HepG2 (cell line): ENCODE measurements at regions not wholly inside any gene's neighbourhood (a gene's known extent, or its start where the extent isn't known, plus 50 kb on each side); places are given as distances from the start of the nearest gene placed in this dataset.

ENCODE experiments used
- ATAC-seq: fragments of 200-7000 bp; cut with Tn5 transposase; 3 replicates; pipeline ENCODE4 v1.9.1; 2020; ENCODE audit warnings: mild to moderate bottlenecking, moderate library complexity
- BruUV-seq: library from RNA; stranded (reverse); fragments of 400-500 nt; replicated peaks from 2 replicates; lab custom pipeline; 2021; lab: Mats Ljungman, UMichigan
- CTCF ChIA-PET: fragments of 300-600 bp; formaldehyde crosslinking; extraction: SDS; loops from one replicate; lab custom pipeline; 2021; ENCODE audit warnings: low total read pairs, inconsistent platforms, low intra/inter-chr PET ratio; lab: Yijun Ruan, JAX
- POLR2A ChIA-PET: fragments of 350-600 bp; sonication (Branson Sonifier 250); formaldehyde crosslinking; loops from one replicate; lab custom pipeline; 2020; ENCODE audit warnings: antibody characterized with exemption, inconsistent platforms; lab: Yijun Ruan, JAX
- DNase-seq: peaks from one replicate; pipeline ENCODE4 v3.0.0-alpha.2; 2015; ENCODE audit warnings: low spot score
- FAIRE-seq: peaks from 3 replicates; lab custom pipeline; 2011; peaks lifted over from hg19 to GRCh38; lab: Jason Lieb, UNC
- H2AFZ ChIP-seq: one replicate; pipeline ENCODE4 v1.6.1; 2011; ENCODE audit warnings: low read length, inconsistent platforms
- H3K27ac ChIP-seq: fragments of 300-600 bp; 3 replicates; pipeline ENCODE4 v1.8.0; 2011; ENCODE audit warnings: mixed run types, mild to moderate bottlenecking, mixed read lengths, low read length, inconsistent platforms; ENCODE audit not compliant: insufficient read depth; ENCODE audit errors: extremely low read length
- H3K27me3 ChIP-seq, 2 experiments: fragments of 200-600 bp in 1 of 2; 2 replicates in 1 of 2; 3 replicates in 1 of 2; pipeline versions ENCODE4 v1.6.0 to v1.8.0; 2011; ENCODE audit warnings: low read length in 2 of 2, mild to moderate bottlenecking in 2 of 2, moderate library complexity in 2 of 2, inconsistent platforms in 1 of 2; ENCODE audit not compliant: insufficient read depth in 2 of 2, control insufficient read depth in 1 of 2
- H3K36me3 ChIP-seq, 2 experiments: fragments of 200-600 bp in 1 of 2; replicated peaks in 1 of 2; 2 replicates in 1 of 2; 3 replicates in 1 of 2; pipeline versions ENCODE4 v1.5.1 to v1.8.0; 2011; ENCODE audit warnings: low read length in 2 of 2, inconsistent platforms in 1 of 2; ENCODE audit not compliant: insufficient read depth in 2 of 2, control insufficient read depth in 1 of 2
- H3K4me1 ChIP-seq: 2 replicates; pipeline ENCODE4 v1.5.1; 2012; ENCODE audit warnings: low read length, inconsistent platforms; ENCODE audit not compliant: insufficient read depth
- H3K4me2 ChIP-seq: 2 replicates; pipeline ENCODE4 v1.6.0; 2011; ENCODE audit warnings: low read depth, low read length, inconsistent platforms
- H3K4me3 ChIP-seq, 3 experiments: fragments of 200-600 bp in 1 of 3; sonication (generic), shearing (Covaris generic) in 1 of 3; replicated peaks in 1 of 3; 2 replicates each; pipeline ENCODE4 v1.5.1; 2011 to 2016; ENCODE audit warnings: low read length in 3 of 3, inconsistent platforms in 2 of 3, low read depth in 2 of 3, mild to moderate bottlenecking in 2 of 3, control low read depth in 1 of 3, mixed read lengths in 1 of 3; ENCODE audit not compliant: insufficient read depth in 1 of 3
- H3K79me2 ChIP-seq: one replicate; pipeline ENCODE4 v1.6.1; 2011; ENCODE audit warnings: low read length, inconsistent platforms; ENCODE audit not compliant: insufficient read depth
- H3K9ac ChIP-seq: 2 replicates; pipeline ENCODE4 v1.6.0; 2011; ENCODE audit warnings: mild to moderate bottlenecking, low read depth, low read length, inconsistent platforms; ENCODE audit not compliant: insufficient read depth
- H3K9me3 ChIP-seq: 2 replicates; pipeline ENCODE4 v1.5.1; 2012; ENCODE audit warnings: mild to moderate bottlenecking, low read length
- H4K20me1 ChIP-seq: 2 replicates; pipeline ENCODE4 v1.6.0; 2011; ENCODE audit warnings: inconsistent platforms, mild to moderate bottlenecking, low read length, moderate library complexity; ENCODE audit not compliant: insufficient read depth
- ARID2 ChIP-seq: sonication (generic); formaldehyde crosslinking; IDR thresholded peaks from 2 replicates; pipeline ENCODE4 v1.8.1; 2022; ENCODE audit warnings: mild to moderate bottlenecking, missing genetic modification reagents, borderline replicate concordance
- DNMT1 ChIP-seq: sonication (generic); formaldehyde crosslinking; IDR thresholded peaks from 2 replicates; pipeline ENCODE4 v1.5.1; 2020; ENCODE audit warnings: mild to moderate bottlenecking, missing genetic modification reagents
- EZH2 ChIP-seq: conservative IDR thresholded peaks from 2 replicates; pipeline ENCODE4 v1.6.1; 2012; ENCODE audit warnings: mild to moderate bottlenecking, low read depth, low read length, moderate library complexity
- HIVEP1 ChIP-seq: sonication (generic); formaldehyde crosslinking; IDR thresholded peaks from 2 replicates; pipeline ENCODE4 v1.4.0; 2020; ENCODE audit warnings: mild to moderate bottlenecking, missing genetic modification reagents
- HNRNPL ChIP-seq: fragments of 200-400 bp; formaldehyde crosslinking; IDR thresholded peaks from 2 replicates; pipeline ENCODE4 v1.6.1; 2017; ENCODE audit warnings: mild to moderate bottlenecking, low read depth, low read length
- MBNL3 ChIP-seq: fragments of 250-450 bp; sonication (Bioruptor Pico); conservative IDR thresholded peaks from 2 replicates; pipeline ENCODE4 v1.8.0; 2022; ENCODE audit warnings: mild to moderate bottlenecking, inconsistent platforms
- NFE2L1 ChIP-seq: sonication (generic); formaldehyde crosslinking; IDR thresholded peaks from 2 replicates; pipeline ENCODE4 v1.4.0; 2020; ENCODE audit warnings: missing genetic modification reagents, mild to moderate bottlenecking, borderline replicate concordance
- PRPF4 ChIP-seq: fragments of 200-400 bp; formaldehyde crosslinking; IDR thresholded peaks from 2 replicates; pipeline ENCODE4 v1.6.1; 2016; ENCODE audit warnings: low read length, low read depth; ENCODE audit not compliant: poor library complexity, severe bottlenecking
- ZNF331 ChIP-seq: sonication (generic); formaldehyde crosslinking; IDR thresholded peaks from 2 replicates; pipeline ENCODE4 v1.4.0; 2020; ENCODE audit warnings: missing genetic modification reagents
- ZNF510 ChIP-seq: sonication (generic); formaldehyde crosslinking; IDR thresholded peaks from 2 replicates; pipeline ENCODE4 v1.4.0; 2020; ENCODE audit warnings: low read depth, mild to moderate bottlenecking, missing genetic modification reagents
- ZNF546 ChIP-seq: sonication (generic); formaldehyde crosslinking; conservative IDR thresholded peaks from 2 replicates; pipeline ENCODE4 v1.8.1; 2023; ENCODE audit warnings: mild to moderate bottlenecking, missing genetic modification reagents
- ZNF577 ChIP-seq: sonication (generic); formaldehyde crosslinking; IDR thresholded peaks from 2 replicates; pipeline ENCODE4 v1.4.0; 2020; ENCODE audit warnings: mild to moderate bottlenecking, low read depth, missing genetic modification reagents, borderline replicate concordance
- ZNF766 ChIP-seq: sonication (generic); formaldehyde crosslinking; IDR thresholded peaks from 2 replicates; pipeline ENCODE4 v1.5.0; 2020; ENCODE audit warnings: missing genetic modification reagents, borderline replicate concordance
- WGBS: methylation state at CpG from one replicate; pipeline ENCODE4 v1.1.6; 2017; ENCODE audit warnings: low lambda C conversion rate; 5-methylcytosine and 5-hydroxymethylcytosine counted together
- in situ Hi-C: cut with HindIII; loops from 2 replicates; pipeline ENCODE4 v1.10.0; 2017; ENCODE audit warnings: low pct_unique_long_range_greater_than_20kb; ENCODE audit not compliant: extremely low pct_ligation_motif_present
- intact Hi-C: fragments of 100-400 bp; cut with micrococcal nuclease; formaldehyde crosslinking; loops from one replicate; pipeline ENCODE4 v1.10.0; 2022; ENCODE audit not compliant: unreplicated experiment
- TF ChIP-seq, protein P1 (sequence below): sonication (generic); formaldehyde crosslinking; conservative IDR thresholded peaks from 2 replicates; pipeline ENCODE4 v1.4.0; 2020; ENCODE audit warnings: missing genetic modification reagents
- TF ChIP-seq, protein P2 (sequence below): sonication (generic); formaldehyde crosslinking; IDR thresholded peaks from 2 replicates; pipeline ENCODE4 v1.4.0; 2020; ENCODE audit warnings: missing genetic modification reagents, borderline replicate concordance

DNA sequence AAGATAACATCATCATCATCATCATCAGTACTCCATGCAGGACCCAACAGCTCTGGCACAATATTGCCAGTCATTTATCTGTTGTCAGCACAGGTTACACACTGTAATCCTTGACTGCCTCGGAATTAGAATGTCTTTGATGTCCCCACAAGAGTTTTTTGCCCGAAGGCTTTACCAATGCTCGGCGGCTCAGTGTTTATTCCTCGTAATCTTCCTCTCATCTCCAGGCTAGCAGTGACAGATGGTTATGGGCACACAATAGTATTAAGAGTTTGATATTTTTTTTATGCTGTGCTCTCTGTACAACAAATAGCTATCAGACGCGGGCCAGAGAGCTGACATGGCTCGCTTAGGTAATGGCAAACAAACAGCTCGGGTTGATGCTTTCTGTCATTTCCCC lies 515.2 kb downstream of the ZEB2 start:
- CTCF ChIA-PET = no interaction called here
- intact Hi-C loops (no loop called here), in situ Hi-C loops (no loop called here)
- TF ChIP-seq NFE2L1 (CRISPR knock-in tag) (no peak), PRPF4 (no peak), MBNL3 (CRISPR knock-in tag) (no peak), ZNF577 (CRISPR knock-in tag) (no peak), HIVEP1 (CRISPR knock-in tag) (no peak), HNRNPL (no peak), ZNF331 (CRISPR knock-in tag) (no peak), ZNF546 (CRISPR knock-in tag) (no peak), ARID2 (CRISPR knock-in tag) (no peak), ZNF510 (CRISPR knock-in tag) (no peak), EZH2 (no peak), DNMT1 (CRISPR knock-in tag) (no peak), ZNF766 (CRISPR knock-in tag) (no peak)
- TF ChIP-seq, protein P1, sequence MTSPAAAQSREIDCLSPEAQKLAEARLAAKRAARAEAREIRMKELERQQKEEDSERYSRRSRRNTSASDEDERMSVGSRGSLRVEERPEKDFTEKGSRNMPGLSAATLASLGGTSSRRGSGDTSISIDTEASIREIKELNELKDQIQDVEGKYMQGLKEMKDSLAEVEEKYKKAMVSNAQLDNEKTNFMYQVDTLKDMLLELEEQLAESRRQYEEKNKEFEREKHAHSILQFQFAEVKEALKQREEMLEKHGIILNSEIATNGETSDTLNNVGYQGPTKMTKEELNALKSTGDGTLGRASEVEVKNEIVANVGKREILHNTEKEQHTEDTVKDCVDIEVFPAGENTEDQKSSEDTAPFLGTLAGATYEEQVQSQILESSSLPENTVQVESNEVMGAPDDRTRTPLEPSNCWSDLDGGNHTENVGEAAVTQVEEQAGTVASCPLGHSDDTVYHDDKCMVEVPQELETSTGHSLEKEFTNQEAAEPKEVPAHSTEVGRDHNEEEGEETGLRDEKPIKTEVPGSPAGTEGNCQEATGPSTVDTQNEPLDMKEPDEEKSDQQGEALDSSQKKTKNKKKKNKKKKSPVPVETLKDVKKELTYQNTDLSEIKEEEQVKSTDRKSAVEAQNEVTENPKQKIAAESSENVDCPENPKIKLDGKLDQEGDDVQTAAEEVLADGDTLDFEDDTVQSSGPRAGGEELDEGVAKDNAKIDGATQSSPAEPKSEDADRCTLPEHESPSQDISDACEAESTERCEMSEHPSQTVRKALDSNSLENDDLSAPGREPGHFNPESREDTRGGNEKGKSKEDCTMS (CRISPR knock-in tag) = no peak
- TF ChIP-seq, protein P2, sequence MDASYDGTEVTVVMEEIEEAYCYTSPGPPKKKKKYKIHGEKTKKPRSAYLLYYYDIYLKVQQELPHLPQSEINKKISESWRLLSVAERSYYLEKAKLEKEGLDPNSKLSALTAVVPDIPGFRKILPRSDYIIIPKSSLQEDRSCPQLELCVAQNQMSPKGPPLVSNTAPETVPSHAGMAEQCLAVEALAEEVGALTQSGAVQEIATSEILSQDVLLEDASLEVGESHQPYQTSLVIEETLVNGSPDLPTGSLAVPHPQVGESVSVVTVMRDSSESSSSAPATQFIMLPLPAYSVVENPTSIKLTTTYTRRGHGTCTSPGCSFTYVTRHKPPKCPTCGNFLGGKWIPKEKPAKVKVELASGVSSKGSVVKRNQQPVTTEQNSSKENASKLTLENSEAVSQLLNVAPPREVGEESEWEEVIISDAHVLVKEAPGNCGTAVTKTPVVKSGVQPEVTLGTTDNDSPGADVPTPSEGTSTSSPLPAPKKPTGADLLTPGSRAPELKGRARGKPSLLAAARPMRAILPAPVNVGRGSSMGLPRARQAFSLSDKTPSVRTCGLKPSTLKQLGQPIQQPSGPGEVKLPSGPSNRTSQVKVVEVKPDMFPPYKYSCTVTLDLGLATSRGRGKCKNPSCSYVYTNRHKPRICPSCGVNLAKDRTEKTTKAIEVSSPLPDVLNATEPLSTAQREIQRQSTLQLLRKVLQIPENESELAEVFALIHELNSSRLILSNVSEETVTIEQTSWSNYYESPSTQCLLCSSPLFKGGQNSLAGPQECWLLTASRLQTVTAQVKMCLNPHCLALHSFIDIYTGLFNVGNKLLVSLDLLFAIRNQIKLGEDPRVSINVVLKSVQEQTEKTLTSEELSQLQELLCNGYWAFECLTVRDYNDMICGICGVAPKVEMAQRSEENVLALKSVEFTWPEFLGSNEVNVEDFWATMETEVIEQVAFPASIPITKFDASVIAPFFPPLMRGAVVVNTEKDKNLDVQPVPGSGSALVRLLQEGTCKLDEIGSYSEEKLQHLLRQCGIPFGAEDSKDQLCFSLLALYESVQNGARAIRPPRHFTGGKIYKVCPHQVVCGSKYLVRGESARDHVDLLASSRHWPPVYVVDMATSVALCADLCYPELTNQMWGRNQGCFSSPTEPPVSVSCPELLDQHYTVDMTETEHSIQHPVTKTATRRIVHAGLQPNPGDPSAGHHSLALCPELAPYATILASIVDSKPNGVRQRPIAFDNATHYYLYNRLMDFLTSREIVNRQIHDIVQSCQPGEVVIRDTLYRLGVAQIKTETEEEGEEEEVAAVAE (CRISPR knock-in tag) = no peak
- no peak for DNase-seq
- Histone ChIP-seq H3K79me2 (no peaks in the 10 kb centered on the region), H3K4me1 (no peaks in the 10 kb centered on the region), H3K4me2 (no peak overlapping the region), H3K9ac (no peak overlapping the region), H3K27me3 (no peaks in the 10 kb centered on the region), H2AFZ (no peak overlapping the region), H3K27ac (no peak overlapping the region), H3K9me3 (no peaks in the 10 kb centered on the region), H3K4me3 (no peak overlapping the region), H4K20me1 (no peaks in the 10 kb centered on the region), H3K36me3 (no peaks in the 10 kb centered on the region)
- no TSS peak for BruUV-seq
- FAIRE-seq = no peak
- ATAC-seq = no peak
- POLR2A ChIA-PET = no interaction called here
- 72% methylated on average over 9 of the region's 9 CpGs for WGBS
